ENCODE measurements at regions not wholly inside any gene's neighbourhood (a gene's known extent, or its start where the extent isn't known, plus 50 kb on each side); places are given as distances from the start of the nearest gene placed in this dataset.

DNA sequence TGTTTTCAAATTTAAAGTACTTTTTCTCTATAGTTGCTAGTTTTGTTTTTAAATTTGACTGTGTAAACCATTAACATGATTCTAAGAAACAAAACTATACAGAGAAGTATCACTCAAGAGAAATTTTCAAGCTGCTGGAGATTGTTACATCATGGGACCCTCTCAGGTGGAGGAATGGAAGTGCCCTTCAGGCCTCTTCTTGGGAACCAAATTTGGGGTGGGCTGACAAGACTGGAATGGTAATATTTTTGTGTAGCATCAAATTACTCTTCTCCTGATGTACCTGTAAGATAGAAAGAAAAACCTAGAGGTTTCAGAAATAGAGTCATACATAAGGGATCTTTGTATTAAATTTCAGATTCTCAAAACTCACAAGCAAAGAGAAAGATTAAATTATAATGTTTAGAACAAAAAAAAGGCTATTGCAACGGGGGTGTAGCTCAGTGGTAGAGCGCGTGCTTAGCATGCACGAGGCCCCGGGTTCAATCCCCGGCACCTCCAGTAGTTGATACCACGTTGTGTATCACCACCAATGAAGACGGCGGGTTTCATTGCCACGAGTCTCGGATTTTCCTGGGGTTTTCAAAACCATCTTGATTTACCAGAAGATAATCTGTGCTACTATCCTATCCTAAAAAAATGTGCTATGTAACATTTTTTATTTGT lies 193.7 kb downstream of the GPX5 start:
- TF ChIP-seq CTCF (IDR thresholded peaks at IDR 0.05; ENCODE audit: insufficient read depth, low read length, poor library complexity, severe bottlenecking) (no peak), EZH2phosphoT487 (conservative IDR thresholded peaks at IDR 0.05; ENCODE audit: low read length) (no peak)
